Sigmoid colon (tissue), 6 donors: ENCODE measurements at regions not wholly inside any gene's neighbourhood (a gene's known extent, or its start where the extent isn't known, plus 50 kb on each side); places are given as distances from the start of the nearest gene placed in this dataset.

ENCODE experiments used
- DNase-seq: peaks from one replicate; pipeline ENCODE4 v3.0.0-alpha.2; 2019
- H3K27ac ChIP-seq, 4 donors: fragments of 200-600 bp; sonication (generic); one replicate each; pipeline ENCODE4 v1.5.1; 2016 to 2019; ENCODE audit warnings: mild to moderate bottlenecking in 1 of 4
- H3K27me3 ChIP-seq, 3 donors: fragments of 200-600 bp; sonication (generic); one replicate each; pipeline ENCODE4 v1.5.1; 2019; ENCODE audit warnings: mild to moderate bottlenecking in 1 of 3
- H3K36me3 ChIP-seq, 4 donors: fragments of 200-600 bp; sonication (generic); one replicate each; pipeline ENCODE4 v1.5.1; 2016 to 2019
- H3K4me1 ChIP-seq, 4 donors: fragments of 200-600 bp; sonication (generic); one replicate each; pipeline ENCODE4 v1.5.1; 2017 to 2019
- H3K4me3 ChIP-seq, 4 donors: fragments of 200-600 bp; sonication (generic); one replicate each; pipeline ENCODE4 v1.5.1; 2017 to 2019; ENCODE audit warnings: mild to moderate bottlenecking in 2 of 4, moderate library complexity in 1 of 4
- H3K9me3 ChIP-seq, 4 donors: fragments of 200-600 bp in 3 of 4; sonication (generic) in 3 of 4; one replicate each; pipeline versions ENCODE4 v1.5.1 to v1.6.1; 2013 to 2019
- EP300 ChIP-seq, 4 donors: sonication (generic); formaldehyde crosslinking; IDR thresholded peaks; one replicate each; pipeline ENCODE4 v1.6.1; 2017; ENCODE audit warnings: antibody characterized with exemption in 4 of 4
- POLR2A ChIP-seq, 2 donors: fragments of 450-650 bp; IDR thresholded peaks; one replicate each; pipeline ENCODE4 v1.6.1; 2016; ENCODE audit warnings: antibody characterized with exemption in 2 of 2, mild to moderate bottlenecking in 2 of 2, moderate library complexity in 2 of 2
- POLR2AphosphoS5 ChIP-seq, 4 donors: sonication (generic); formaldehyde crosslinking; IDR thresholded peaks; one replicate each; pipeline ENCODE4 v1.6.1; 2017; ENCODE audit warnings: antibody characterized with exemption in 4 of 4
- WGBS, 2 donors: extraction: QIAGEN DNeasy Blood & Tissue Kit; methylation state at CpG; one replicate each; pipeline ENCODE4 v1.1.7; 2013; 5-methylcytosine and 5-hydroxymethylcytosine counted together
- intact Hi-C: fragments of 100-400 bp; cut with DNase I; formaldehyde crosslinking; loops from one replicate; pipeline ENCODE4 v1.15.1; 2023
- TF ChIP-seq, protein P1 (sequence below), 4 experiments: fragments of 450-650 bp in 3 of 4; fragments of 200-600 bp in 1 of 4; IDR thresholded peaks; one replicate each; pipeline ENCODE4 v1.5.1; 2016 to 2019; ENCODE audit warnings: antibody characterized with exemption in 4 of 4, mild to moderate bottlenecking in 3 of 4, moderate library complexity in 2 of 4
- donor health status: healthy with polysubstance abuse.
- donor health status: healthy.

- no peaks in the 10 kb centered on the region for H3K36me3 ChIP-seq
- no peak for DNase-seq
- intact Hi-C loops, result no loop called here
- H3K4me3 ChIP-seq, result no peak overlapping the region
- peaks cover 0 to 9% (median 0%) of the 10 kb centered on the region in 3 donors for H3K27me3 ChIP-seq
- H3K9me3 ChIP-seq, result peaks cover 0 to 3% (median 1%) of the 10 kb centered on the region in 4 donors
- no peak overlapping the region for H3K27ac ChIP-seq
- 93 to 94% methylated on average over 2 of the region's 2 CpGs for WGBS, 2 donors
- no peaks in the 10 kb centered on the region for H3K4me1 ChIP-seq
- TF ChIP-seq POLR2AphosphoS5 (IDR thresholded peaks at IDR 0.05) (no peak), EP300 (IDR thresholded peaks at IDR 0.05) (no peak), POLR2A (IDR thresholded peaks at IDR 0.05) (no peak)
- TF ChIP-seq, protein P1, sequence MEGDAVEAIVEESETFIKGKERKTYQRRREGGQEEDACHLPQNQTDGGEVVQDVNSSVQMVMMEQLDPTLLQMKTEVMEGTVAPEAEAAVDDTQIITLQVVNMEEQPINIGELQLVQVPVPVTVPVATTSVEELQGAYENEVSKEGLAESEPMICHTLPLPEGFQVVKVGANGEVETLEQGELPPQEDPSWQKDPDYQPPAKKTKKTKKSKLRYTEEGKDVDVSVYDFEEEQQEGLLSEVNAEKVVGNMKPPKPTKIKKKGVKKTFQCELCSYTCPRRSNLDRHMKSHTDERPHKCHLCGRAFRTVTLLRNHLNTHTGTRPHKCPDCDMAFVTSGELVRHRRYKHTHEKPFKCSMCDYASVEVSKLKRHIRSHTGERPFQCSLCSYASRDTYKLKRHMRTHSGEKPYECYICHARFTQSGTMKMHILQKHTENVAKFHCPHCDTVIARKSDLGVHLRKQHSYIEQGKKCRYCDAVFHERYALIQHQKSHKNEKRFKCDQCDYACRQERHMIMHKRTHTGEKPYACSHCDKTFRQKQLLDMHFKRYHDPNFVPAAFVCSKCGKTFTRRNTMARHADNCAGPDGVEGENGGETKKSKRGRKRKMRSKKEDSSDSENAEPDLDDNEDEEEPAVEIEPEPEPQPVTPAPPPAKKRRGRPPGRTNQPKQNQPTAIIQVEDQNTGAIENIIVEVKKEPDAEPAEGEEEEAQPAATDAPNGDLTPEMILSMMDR (IDR thresholded peaks at IDR 0.05), result no peak
Measured at GRCh38 chr11:45494738-45495137, 170.7 kb downstream of the CHST1 start.

DNA sequence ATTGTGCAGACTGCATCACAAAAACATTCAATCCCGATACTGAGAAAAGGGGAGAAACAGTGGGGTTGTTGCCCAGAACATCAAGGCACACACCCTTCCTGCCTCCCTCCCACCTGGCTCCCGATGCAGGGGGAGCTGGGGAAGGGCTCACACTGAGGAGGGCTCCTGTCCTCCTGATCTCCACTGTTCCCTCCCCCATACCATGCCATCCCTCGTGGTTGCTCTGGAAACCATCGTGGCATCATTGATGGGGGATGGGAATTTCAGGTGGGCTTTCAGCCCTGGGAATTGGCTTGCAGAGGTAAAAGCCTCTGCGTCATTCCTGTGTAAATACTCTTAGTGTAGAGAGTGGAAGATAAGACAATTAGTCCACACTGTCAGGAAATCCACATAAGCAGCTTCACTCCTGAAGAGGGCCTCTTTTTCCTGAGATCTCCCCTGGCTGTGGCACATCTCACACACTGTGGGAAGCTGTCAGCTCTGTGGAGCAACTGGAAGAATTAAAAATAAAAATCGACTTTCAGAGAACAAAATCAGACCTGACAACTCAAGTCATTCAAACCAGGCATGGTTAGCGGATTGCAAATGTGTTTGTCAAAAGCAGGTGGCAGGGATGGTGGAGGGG, 176.0 kb downstream of the CHST1 start:
- no peaks in the 10 kb centered on the region for H3K4me1 ChIP-seq
- DNase-seq, result peak; percentile 12
- no peak overlapping the region for H3K27ac ChIP-seq
- H3K4me3 ChIP-seq, result no peak overlapping the region
- intact Hi-C loops, result no loop called here
- peaks cover 0 to 11% (median 5%) of the 10 kb centered on the region in 3 donors for H3K27me3 ChIP-seq
- no peaks in the 10 kb centered on the region for H3K36me3 ChIP-seq
- peaks cover 0 to 2% (median 0%) of the 10 kb centered on the region in 4 donors for H3K9me3 ChIP-seq
- TF ChIP-seq POLR2AphosphoS5 (IDR thresholded peaks at IDR 0.05), result no peak
- TF ChIP-seq EP300 (IDR thresholded peaks at IDR 0.05), result no peak
- TF ChIP-seq, protein P1 (IDR thresholded peaks at IDR 0.05), result no peak
- TF ChIP-seq POLR2A (IDR thresholded peaks at IDR 0.05), result no peak
- 29 to 47% methylated on average over 7 of the region's 7 CpGs for WGBS, 2 donors

- TF ChIP-seq, protein P1 (IDR thresholded peaks at IDR 0.05), result no peak
- TF ChIP-seq POLR2A (IDR thresholded peaks at IDR 0.05), result no peak
- WGBS, 2 donors, result 88 to 91% methylated on average over 6 of the region's 6 CpGs
- no peak overlapping the region for H3K27ac ChIP-seq
- H3K27me3 ChIP-seq, result peaks cover 0 to 23% (median 17%) of the 10 kb centered on the region in 3 donors
- H3K36me3 ChIP-seq, result no peaks in the 10 kb centered on the region
- DNase-seq, result peak; percentile 53
- intact Hi-C loops, result no loop called here
- no peak overlapping the region for H3K4me3 ChIP-seq
- no peaks in the 10 kb centered on the region for H3K4me1 ChIP-seq
- no peaks in the 10 kb centered on the region for H3K9me3 ChIP-seq
Measured at GRCh38 chr11:45486461-45486860, 179.0 kb downstream of the CHST1 start.

GRCh38 chr11:45485070-45485707, 180.2 kb downstream of the CHST1 start:
- TF ChIP-seq, protein P1 (IDR thresholded peaks at IDR 0.05), result no peak
- TF ChIP-seq EP300 (IDR thresholded peaks at IDR 0.05), result no peak
- no peak for TF ChIP-seq POLR2AphosphoS5 (IDR thresholded peaks at IDR 0.05)
- no peak for TF ChIP-seq POLR2A (IDR thresholded peaks at IDR 0.05)
- Histone ChIP-seq H3K4me1 (no peaks in the 10 kb centered on the region), H3K27ac (no peak overlapping the region), H3K27me3 (peaks cover 0 to 35% (median 17%) of the 10 kb centered on the region in 3 donors), H3K36me3 (no peaks in the 10 kb centered on the region), H3K9me3 (no peaks in the 10 kb centered on the region), H3K4me3 (no peak overlapping the region)
- peak; percentile 28 for DNase-seq
- 73 to 81% methylated on average over 8 of the region's 8 CpGs for WGBS, 2 donors
- intact Hi-C loops, result no loop called here
